T-cell (primary cell): ENCODE measurements at regions not wholly inside any gene's neighbourhood (a gene's known extent, or its start where the extent isn't known, plus 50 kb on each side); places are given as distances from the start of the nearest gene placed in this dataset.

Source experiments
- ATAC-seq, 4 experiments: fragments of 200-7000 bp in 3 of 4; fragments of 150-1000 bp in 1 of 4; cut with Tn5 transposase; replicated peaks in 1 of 4; 1 replicate in 3 of 4; 2 replicates in 1 of 4; pipeline ENCODE4 v1.10.0; 2021; ENCODE audit warnings: moderate library complexity in 3 of 4, mild to moderate bottlenecking in 2 of 4, moderate number of reproducible peaks in 1 of 4
- CTCF ChIA-PET, 2 donors: fragments of 300-600 bp; sonication (Branson Sonifier 250); formaldehyde crosslinking; loops; one replicate each; lab custom pipeline; 2022; ENCODE audit warnings: antibody characterized with exemption in 2 of 2; lab: Charles Lee
- POLR2A ChIA-PET, 2 donors: fragments of 300-600 bp; sonication (Branson Sonifier 250); formaldehyde crosslinking; loops; one replicate each; lab custom pipeline; 2022; ENCODE audit warnings: antibody characterized with exemption in 2 of 2; lab: Charles Lee
- DNase-seq, 35 experiments: peaks; one replicate each; pipeline versions ENCODE4 v3.0.0 to v3.0.0-alpha.2; 2013 to 2023
- H3K27ac ChIP-seq: one replicate; pipeline ENCODE4 v1.5.1; 2013; ENCODE audit warnings: low read length
- H3K27me3 ChIP-seq, 2 experiments: replicated peaks in 1 of 2; 1 replicate in 1 of 2; 2 replicates in 1 of 2; pipeline versions ENCODE4 v1.6.1 to v1.7.0; 2013; ENCODE audit warnings: low read length in 1 of 2, mixed read lengths in 1 of 2; ENCODE audit not compliant: control insufficient read depth in 2 of 2, insufficient read depth in 2 of 2; ENCODE audit errors: extremely low read depth in 1 of 2
- H3K36me3 ChIP-seq, 2 donors: 1 replicate in 1 of 2; 2 replicates in 1 of 2; pipeline versions ENCODE4 v1.6.1 to v1.7.0; 2013; ENCODE audit warnings: low read length in 1 of 2; ENCODE audit not compliant: control insufficient read depth in 2 of 2, insufficient read depth in 1 of 2; ENCODE audit errors: extremely low read depth in 1 of 2
- H3K4me1 ChIP-seq, 2 experiments: 1 replicate in 1 of 2; 2 replicates in 1 of 2; pipeline versions ENCODE4 v1.6.1 to v1.7.0; 2013; ENCODE audit warnings: low read length in 2 of 2, mixed read lengths in 1 of 2; ENCODE audit not compliant: insufficient read depth in 2 of 2, control insufficient read depth in 1 of 2; ENCODE audit errors: extremely low read depth in 1 of 2
- H3K4me3 ChIP-seq, 2 donors: 1 replicate in 1 of 2; 2 replicates in 1 of 2; pipeline versions ENCODE4 v1.5.1 to v1.7.0; 2013; ENCODE audit warnings: mild to moderate bottlenecking in 2 of 2, low read length in 1 of 2, moderate library complexity in 1 of 2; ENCODE audit not compliant: control insufficient read depth in 1 of 2; ENCODE audit errors: extremely low read depth in 1 of 2
- H3K9me3 ChIP-seq: 2 replicates; pipeline ENCODE4 v1.7.0; 2013
- H3K27ac Mint-ChIP-seq, 2 donors: one replicate each; pipeline ENCODE4 v1.8.0; 2020 to 2021; ENCODE audit warnings: mild to moderate bottlenecking in 2 of 2, mixed read lengths in 2 of 2
- H3K27me3 Mint-ChIP-seq, 2 donors: one replicate each; pipeline ENCODE4 v1.8.0; 2021 to 2022; ENCODE audit warnings: mixed read lengths in 2 of 2
- H3K36me3 Mint-ChIP-seq: one replicate; pipeline ENCODE4 v1.8.0; 2021; ENCODE audit warnings: mixed read lengths
- H3K4me1 Mint-ChIP-seq, 3 donors: one replicate each; pipeline ENCODE4 v1.8.0; 2020 to 2022; ENCODE audit warnings: mixed read lengths in 3 of 3, mild to moderate bottlenecking in 1 of 3
- H3K4me3 Mint-ChIP-seq, 3 donors: one replicate each; pipeline ENCODE4 v1.8.0; 2020 to 2022; ENCODE audit warnings: mild to moderate bottlenecking in 3 of 3, mixed read lengths in 3 of 3, moderate library complexity in 3 of 3
- H3K9me3 Mint-ChIP-seq, 3 donors: one replicate each; pipeline ENCODE4 v1.8.0; 2020 to 2022; ENCODE audit warnings: mixed read lengths in 3 of 3
- WGBS: methylation state at CpG from one replicate; pipeline ENCODE4 v1.1.5; 2013; ENCODE audit warnings: missing lambda C conversion rate; ENCODE audit not compliant: insufficient coverage; 5-methylcytosine and 5-hydroxymethylcytosine counted together

- POLR2A ChIA-PET: no interaction called here
These were observed 273.0 kb downstream of the ELAVL2 start for GRCh38 chr9:23552876-23553601.

GRCh38 chr9:23554686-23555085 is 271.4 kb downstream of the ELAVL2 start:
- no peak for ATAC-seq
- no peak overlapping the region for H3K27ac ChIP-seq
- no peaks in the 10 kb centered on the region for H3K27me3 Mint-ChIP-seq
- H3K4me3 Mint-ChIP-seq: no peak overlapping the region
- H3K9me3 Mint-ChIP-seq: peaks cover 7 to 18% (median 8%) of the 10 kb centered on the region in 3 donors
- ChIA-PET CTCF (no interaction called here), POLR2A (no interaction called here)
- H3K4me1 Mint-ChIP-seq: no peaks in the 10 kb centered on the region
- no peaks in the 10 kb centered on the region for H3K36me3 ChIP-seq
- H3K27me3 ChIP-seq: no peaks in the 10 kb centered on the region
- no peaks in the 10 kb centered on the region for H3K36me3 Mint-ChIP-seq
- WGBS: no CpG with 5 or more reads among the region's 1 CpG
- H3K4me3 ChIP-seq: no peak overlapping the region
- no peaks in the 10 kb centered on the region for H3K9me3 ChIP-seq
- DNase-seq: no peak
- H3K4me1 ChIP-seq: no peaks in the 10 kb centered on the region
- H3K27ac Mint-ChIP-seq: no peak overlapping the region

More at GRCh38 chr9:23552876-23553601, 273.0 kb downstream of the ELAVL2 start:
- Mint-ChIP-seq H3K9me3 (peaks cover 7 to 18% (median 7%) of the 10 kb centered on the region in 3 donors), H3K27me3 (no peaks in the 10 kb centered on the region), H3K4me3 (no peak overlapping the region), H3K36me3 (no peaks in the 10 kb centered on the region), H3K27ac (no peak overlapping the region), H3K4me1 (no peaks in the 10 kb centered on the region)
- CTCF ChIA-PET: no interaction called here
- Histone ChIP-seq H3K27ac (no peak overlapping the region), H3K9me3 (no peaks in the 10 kb centered on the region), H3K4me3 (no peak overlapping the region), H3K27me3 (no peaks in the 10 kb centered on the region), H3K36me3 (no peaks in the 10 kb centered on the region), H3K4me1 (no peaks in the 10 kb centered on the region)
- no CpG with 5 or more reads among the region's 8 CpGs for WGBS
- DNase-seq (no peak), ATAC-seq (no peak)

- DNase-seq (no peak), ATAC-seq (no peak)
- Mint-ChIP-seq H3K9me3 (peaks cover 3 to 15% (median 8%) of the 10 kb centered on the region in 3 donors), H3K36me3 (no peaks in the 10 kb centered on the region), H3K4me3 (no peak overlapping the region), H3K27ac (no peak overlapping the region), H3K27me3 (no peaks in the 10 kb centered on the region), H3K4me1 (no peaks in the 10 kb centered on the region)
- H3K4me3 ChIP-seq: no peak overlapping the region
- no peaks in the 10 kb centered on the region for H3K36me3 ChIP-seq
- 39% methylated on average over 4 of the region's 7 CpGs for WGBS
- H3K27me3 ChIP-seq: no peaks in the 10 kb centered on the region
- no peaks in the 10 kb centered on the region for H3K4me1 ChIP-seq
- ChIA-PET CTCF (no interaction called here), POLR2A (no interaction called here)
- H3K27ac ChIP-seq: no peak overlapping the region
- no peaks in the 10 kb centered on the region for H3K9me3 ChIP-seq
These were observed 270.2 kb downstream of the ELAVL2 start for GRCh38 chr9:23555851-23556250.

- DNase-seq (no peak), ATAC-seq (no peak)
- H3K36me3 ChIP-seq: no peaks in the 10 kb centered on the region
- Mint-ChIP-seq H3K4me3 (no peak overlapping the region), H3K27me3 (no peaks in the 10 kb centered on the region), H3K36me3 (no peaks in the 10 kb centered on the region), H3K9me3 (peaks cover 3 to 15% (median 8%) of the 10 kb centered on the region in 3 donors), H3K27ac (no peak overlapping the region), H3K4me1 (no peaks in the 10 kb centered on the region)
- no peak overlapping the region for H3K27ac ChIP-seq
- CTCF ChIA-PET: no interaction called here
- no peaks in the 10 kb centered on the region for H3K9me3 ChIP-seq
- H3K4me1 ChIP-seq: no peaks in the 10 kb centered on the region
- 60% methylated on average over 1 of the region's 1 CpG for WGBS
- POLR2A ChIA-PET: no interaction called here
- no peaks in the 10 kb centered on the region for H3K27me3 ChIP-seq
- no peak overlapping the region for H3K4me3 ChIP-seq
These were observed 269.6 kb downstream of the ELAVL2 start for GRCh38 chr9:23556459-23556858.

- Histone ChIP-seq H3K9me3 (no peaks in the 10 kb centered on the region), H3K36me3 (no peaks in the 10 kb centered on the region), H3K4me1 (no peaks in the 10 kb centered on the region), H3K27ac (no peak overlapping the region), H3K4me3 (no peak overlapping the region), H3K27me3 (no peaks in the 10 kb centered on the region)
- Mint-ChIP-seq H3K9me3 (peaks cover 3 to 18% (median 8%) of the 10 kb centered on the region in 3 donors), H3K4me3 (no peak overlapping the region), H3K27me3 (no peaks in the 10 kb centered on the region), H3K36me3 (no peaks in the 10 kb centered on the region), H3K4me1 (no peaks in the 10 kb centered on the region), H3K27ac (no peak overlapping the region)
- ChIA-PET POLR2A (no interaction called here), CTCF (no interaction called here)
- DNase-seq (no peak), ATAC-seq (no peak)
These were observed 268.4 kb downstream of the ELAVL2 start for GRCh38 chr9:23557689-23558088.

GRCh38 chr9:23559522-23559921 is 266.5 kb downstream of the ELAVL2 start:
- Mint-ChIP-seq H3K4me3 (no peak overlapping the region), H3K27ac (no peak overlapping the region), H3K9me3 (peaks cover 5 to 18% (median 8%) of the 10 kb centered on the region in 3 donors), H3K27me3 (no peaks in the 10 kb centered on the region), H3K4me1 (no peaks in the 10 kb centered on the region), H3K36me3 (no peaks in the 10 kb centered on the region)
- H3K4me1 ChIP-seq: no peaks in the 10 kb centered on the region
- no peaks in the 10 kb centered on the region for H3K27me3 ChIP-seq
- CTCF ChIA-PET: no interaction called here
- DNase-seq: no peak
- no peak for ATAC-seq
- no peak overlapping the region for H3K4me3 ChIP-seq
- H3K27ac ChIP-seq: no peak overlapping the region
- no peaks in the 10 kb centered on the region for H3K36me3 ChIP-seq
- WGBS: 64% methylated on average over 3 of the region's 4 CpGs
- POLR2A ChIA-PET: no interaction called here
- no peaks in the 10 kb centered on the region for H3K9me3 ChIP-seq
